GM12864 (cell line): ENCODE measurements at regions not wholly inside any gene's neighbourhood (a gene's known extent, or its start where the extent isn't known, plus 50 kb on each side); places are given as distances from the start of the nearest gene placed in this dataset.

ENCODE experiments used
- DNase-seq: peaks from one replicate; pipeline ENCODE4 v3.0.0-alpha.2; 2011; ENCODE audit warnings: low read depth
- H3K4me3 ChIP-seq: 2 replicates; pipeline ENCODE4 v1.5.1; 2011; ENCODE audit warnings: mild to moderate bottlenecking, low read depth, low read length, control low read depth
- TF ChIP-seq, protein P1 (sequence below): IDR thresholded peaks from 2 replicates; pipeline ENCODE4 v1.5.1; 2011; ENCODE audit warnings: low read depth, mild to moderate bottlenecking, moderate library complexity, low read length, control low read depth, inconsistent platforms; ENCODE audit errors: missing control alignments

DNA sequence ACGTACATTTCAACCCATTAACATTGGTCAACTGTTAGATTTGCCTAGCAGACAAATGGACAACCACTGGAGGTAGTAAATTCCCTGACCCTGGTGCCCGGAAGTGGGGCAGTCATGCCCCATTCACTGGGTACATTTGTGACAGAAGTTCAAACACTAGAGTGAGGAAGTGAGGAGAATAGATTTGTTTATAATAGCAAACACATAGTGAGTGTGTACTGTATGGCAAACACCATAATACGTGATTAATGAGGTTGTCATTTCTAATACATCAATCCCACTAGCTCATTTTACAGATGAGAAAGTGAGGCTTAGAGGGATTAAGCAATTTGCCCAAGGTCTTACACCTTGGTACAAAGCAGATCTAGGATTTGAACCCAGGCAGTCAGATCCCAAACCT, 181.9 kb upstream of the MKLN1 start:
- TF ChIP-seq, protein P1, sequence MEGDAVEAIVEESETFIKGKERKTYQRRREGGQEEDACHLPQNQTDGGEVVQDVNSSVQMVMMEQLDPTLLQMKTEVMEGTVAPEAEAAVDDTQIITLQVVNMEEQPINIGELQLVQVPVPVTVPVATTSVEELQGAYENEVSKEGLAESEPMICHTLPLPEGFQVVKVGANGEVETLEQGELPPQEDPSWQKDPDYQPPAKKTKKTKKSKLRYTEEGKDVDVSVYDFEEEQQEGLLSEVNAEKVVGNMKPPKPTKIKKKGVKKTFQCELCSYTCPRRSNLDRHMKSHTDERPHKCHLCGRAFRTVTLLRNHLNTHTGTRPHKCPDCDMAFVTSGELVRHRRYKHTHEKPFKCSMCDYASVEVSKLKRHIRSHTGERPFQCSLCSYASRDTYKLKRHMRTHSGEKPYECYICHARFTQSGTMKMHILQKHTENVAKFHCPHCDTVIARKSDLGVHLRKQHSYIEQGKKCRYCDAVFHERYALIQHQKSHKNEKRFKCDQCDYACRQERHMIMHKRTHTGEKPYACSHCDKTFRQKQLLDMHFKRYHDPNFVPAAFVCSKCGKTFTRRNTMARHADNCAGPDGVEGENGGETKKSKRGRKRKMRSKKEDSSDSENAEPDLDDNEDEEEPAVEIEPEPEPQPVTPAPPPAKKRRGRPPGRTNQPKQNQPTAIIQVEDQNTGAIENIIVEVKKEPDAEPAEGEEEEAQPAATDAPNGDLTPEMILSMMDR: no peak
- DNase-seq: no peak
- H3K4me3 ChIP-seq: no peak overlapping the region

DNA sequence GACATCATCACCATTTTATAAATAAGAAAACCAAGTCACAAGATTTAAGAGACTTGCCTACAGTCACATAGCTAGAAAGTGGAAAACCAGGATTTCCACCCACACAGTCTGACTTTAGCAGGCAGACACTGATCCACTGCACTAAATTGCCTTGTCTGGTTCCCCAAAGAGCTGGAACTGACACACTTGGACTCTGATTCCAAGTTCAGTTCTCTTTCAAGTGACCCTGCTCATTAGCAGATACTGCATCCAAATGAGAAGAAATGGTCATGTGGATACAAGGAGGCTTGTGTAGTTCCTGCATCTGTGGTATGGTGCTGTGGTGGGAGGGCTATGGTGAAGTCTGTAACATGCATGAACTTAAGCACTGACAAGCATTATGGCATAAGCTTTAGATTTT, 180.1 kb upstream of the MKLN1 start:
- DNase-seq: no peak
- no peak overlapping the region for H3K4me3 ChIP-seq
- TF ChIP-seq, protein P1: no peak

DNA sequence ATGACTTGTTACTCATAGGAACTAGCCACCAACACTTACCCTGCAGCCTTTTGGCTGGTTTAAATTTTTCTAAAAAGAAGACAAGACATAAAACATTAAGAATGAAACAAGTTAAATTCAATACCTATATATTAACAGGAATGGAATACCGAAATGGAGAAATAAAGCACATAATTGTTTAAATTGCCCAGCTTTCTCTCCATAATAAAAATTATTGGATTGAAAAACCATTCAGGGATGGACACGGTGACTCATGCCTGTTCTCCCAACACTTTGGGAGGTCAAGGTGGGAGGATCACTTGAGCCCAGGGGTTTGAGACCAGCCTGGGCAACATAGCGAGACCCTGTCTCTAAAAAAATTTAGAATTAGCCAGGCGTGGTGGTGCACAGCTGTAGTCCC, 179.4 kb upstream of the MKLN1 start:
- TF ChIP-seq, protein P1: no peak
- DNase-seq: no peak
- H3K4me3 ChIP-seq: no peak overlapping the region

DNA sequence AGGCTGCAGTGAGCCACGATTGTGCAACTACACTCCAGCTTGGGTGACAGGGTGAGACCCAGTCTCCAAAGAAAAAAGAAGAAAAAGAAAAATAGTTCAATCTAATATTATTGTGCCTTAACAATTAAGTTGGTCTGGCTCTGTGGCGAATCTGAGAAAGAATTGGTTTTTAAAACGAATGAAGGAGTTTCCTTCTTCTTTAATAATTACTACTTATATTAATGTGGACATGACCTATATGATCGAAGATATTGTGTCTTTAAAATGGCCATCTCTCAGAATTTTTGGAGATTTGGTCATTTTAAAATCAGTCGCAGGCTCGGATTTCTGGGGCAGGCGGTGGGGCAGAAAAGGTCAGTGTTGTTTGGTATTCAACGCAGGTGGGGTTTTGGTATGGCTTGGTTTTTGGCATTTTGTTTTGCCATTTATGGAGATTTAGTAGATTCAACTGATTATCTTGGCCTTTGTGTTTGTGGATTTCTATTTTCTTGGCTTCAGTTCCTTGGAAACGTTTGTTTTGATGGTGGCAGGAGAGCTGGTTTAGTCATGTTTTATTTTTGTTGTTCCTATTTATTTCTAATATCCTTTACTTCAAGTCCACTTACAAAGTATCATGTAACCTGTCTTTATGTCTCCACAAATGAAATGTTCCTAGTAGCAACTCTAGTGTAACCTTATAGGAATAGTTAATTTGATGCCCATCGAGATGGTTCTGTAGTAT, 178.8 kb upstream of the MKLN1 start:
- no peak overlapping the region for H3K4me3 ChIP-seq
- DNase-seq: no peak
- TF ChIP-seq, protein P1: no peak

DNA sequence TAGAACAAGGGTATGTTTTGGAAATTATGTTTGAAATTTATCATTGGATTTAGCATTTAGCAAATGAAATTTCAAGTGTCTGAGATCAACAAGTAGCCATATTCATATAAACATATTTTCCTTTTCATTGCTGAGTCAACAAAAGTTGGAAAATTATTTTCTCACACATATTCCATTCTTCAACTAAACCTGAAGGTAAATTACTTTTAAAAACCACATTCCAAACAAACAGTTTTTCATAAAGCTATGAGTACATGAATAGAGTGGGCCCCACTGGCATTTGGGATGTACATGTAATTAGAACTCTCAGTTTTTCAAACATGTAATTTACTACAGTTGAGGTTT, 178.3 kb upstream of the MKLN1 start:
- no peak overlapping the region for H3K4me3 ChIP-seq
- DNase-seq: no peak
- TF ChIP-seq, protein P1: no peak

DNA sequence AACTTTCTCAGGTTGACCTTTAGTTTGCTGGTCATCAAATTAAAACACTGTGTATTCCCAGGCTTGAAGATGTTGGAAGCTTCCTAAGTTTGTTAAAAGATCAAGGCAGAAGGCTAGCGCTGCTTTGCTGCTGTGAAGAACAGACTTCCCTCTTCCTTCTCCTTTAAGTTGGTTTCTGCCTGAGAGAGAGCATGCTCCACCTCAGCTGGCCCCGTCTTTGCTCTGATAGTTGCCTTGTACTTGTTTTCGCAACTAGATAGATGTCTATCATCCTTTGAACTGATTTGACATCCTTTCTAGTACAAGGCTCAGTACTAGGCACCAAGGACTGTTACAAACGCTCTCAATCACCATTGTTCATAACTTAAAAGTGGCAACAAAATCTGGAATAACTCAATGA, 177.8 kb upstream of the MKLN1 start:
- TF ChIP-seq, protein P1: no peak

DNA sequence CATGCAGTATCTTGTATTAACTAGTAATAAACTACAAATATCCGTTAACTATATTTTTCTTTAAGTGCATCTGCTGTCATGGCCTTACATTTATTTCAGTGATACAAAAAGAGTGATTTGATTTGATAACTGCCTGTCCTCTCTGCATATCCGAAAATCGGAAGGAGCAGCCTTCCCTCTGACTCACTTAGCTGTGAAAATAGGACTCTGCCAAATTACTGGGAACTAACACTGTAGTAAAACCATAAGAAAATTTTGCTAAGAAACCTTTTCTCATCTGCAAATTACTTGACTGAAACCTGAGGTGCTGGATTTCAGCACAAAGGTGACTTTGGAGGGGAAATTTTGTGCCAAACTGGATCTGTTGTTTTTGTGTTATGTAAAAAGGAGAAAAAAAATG, 176.6 kb upstream of the MKLN1 start:
- H3K4me3 ChIP-seq: no peak overlapping the region
- TF ChIP-seq, protein P1: no peak
- DNase-seq: no peak

More for the DNA sequence above, 177.8 kb upstream of the MKLN1 start:
- no peak for DNase-seq
- no peak overlapping the region for H3K4me3 ChIP-seq
